Brain microvascular endothelial cell (primary cell): ENCODE measurements at regions not wholly inside any gene's neighbourhood (a gene's known extent, or its start where the extent isn't known, plus 50 kb on each side); places are given as distances from the start of the nearest gene placed in this dataset.

ENCODE experiments used
- DNase-seq: peaks from one replicate; pipeline ENCODE4 v3.0.0-alpha.2; 2020
- H3K27ac ChIP-seq: fragments of 250-450 bp; sonication (Bioruptor Pico); 2 replicates; pipeline ENCODE4 v1.5.1; 2020; ENCODE audit warnings: mild to moderate bottlenecking, moderate library complexity
- H3K27me3 ChIP-seq: fragments of 250-450 bp; sonication (Bioruptor Pico); replicated peaks from 2 replicates; pipeline ENCODE4 v1.5.1; 2020; ENCODE audit warnings: mild to moderate bottlenecking
- H3K36me3 ChIP-seq: fragments of 250-450 bp; sonication (Bioruptor Pico); replicated peaks from 2 replicates; pipeline ENCODE4 v1.5.1; 2020; ENCODE audit warnings: mild to moderate bottlenecking
- H3K4me3 ChIP-seq: 2 replicates; pipeline ENCODE4 v1.5.1; 2011; ENCODE audit warnings: low read depth, mild to moderate bottlenecking, control low read depth, low read length, moderate library complexity
- CTCF ChIP-seq: IDR thresholded peaks from 2 replicates; pipeline ENCODE4 v1.5.1; 2011; ENCODE audit warnings: low read depth, mild to moderate bottlenecking, moderate library complexity, low read length, control low read depth, inconsistent platforms; ENCODE audit errors: missing control alignments
- in situ Hi-C: cut with HindIII; loops from 2 replicates; pipeline ENCODE4 v1.10.0; 2017; ENCODE audit warnings: low sequenced_read_pairs, low pct_ligation_motif_present

DNA sequence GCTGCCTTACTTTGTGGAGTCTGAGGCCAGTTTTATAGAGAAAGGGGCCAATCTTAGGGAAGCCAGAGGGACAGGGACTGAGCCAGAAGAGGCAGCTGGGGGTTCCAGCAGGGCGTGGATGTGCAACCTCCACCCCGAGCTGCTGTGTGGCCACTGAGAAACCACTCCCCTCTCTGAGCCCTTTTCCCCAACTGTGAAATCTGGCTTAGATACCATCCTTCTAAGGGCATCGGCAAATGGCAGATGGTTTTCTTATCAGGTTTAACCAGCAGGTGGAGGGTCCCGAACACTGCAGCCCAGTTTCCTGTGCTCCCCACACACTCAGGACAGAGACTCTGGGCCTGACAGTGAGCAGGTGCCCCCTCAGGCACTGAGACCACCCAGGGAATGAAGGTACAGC lies 55.8 kb upstream of the SLC6A6 start:
- no peak for DNase-seq
- Histone ChIP-seq H3K4me3 (no peak overlapping the region), H3K27ac (no peak overlapping the region), H3K36me3 (no peaks in the 10 kb centered on the region), H3K27me3 (peaks cover 3% of the 10 kb centered on the region)
- in situ Hi-C loops, result no loop called here
- TF ChIP-seq CTCF, result no peak

- in situ Hi-C loops, result no loop called here
- peaks cover 7% of the 10 kb centered on the region for H3K27me3 ChIP-seq
- TF ChIP-seq CTCF, result no peak
Measured at GRCh38 chr3:14347110-14347509, 55.3 kb upstream of the SLC6A6 start.

GRCh38 chr3:14351617-14352001 lies 50.8 kb upstream of the SLC6A6 start:
- in situ Hi-C loops, result no loop called here
- no peak overlapping the region for H3K27ac ChIP-seq
- peaks cover 7% of the 10 kb centered on the region for H3K27me3 ChIP-seq
- H3K36me3 ChIP-seq, result no peaks in the 10 kb centered on the region
- no peak for TF ChIP-seq CTCF
- no peak overlapping the region for H3K4me3 ChIP-seq
- no peak for DNase-seq

More at GRCh38 chr3:14347110-14347509, 55.3 kb upstream of the SLC6A6 start:
- H3K27ac ChIP-seq, result no peak overlapping the region
- DNase-seq, result no peak
- H3K36me3 ChIP-seq, result no peaks in the 10 kb centered on the region
- no peak overlapping the region for H3K4me3 ChIP-seq

DNA sequence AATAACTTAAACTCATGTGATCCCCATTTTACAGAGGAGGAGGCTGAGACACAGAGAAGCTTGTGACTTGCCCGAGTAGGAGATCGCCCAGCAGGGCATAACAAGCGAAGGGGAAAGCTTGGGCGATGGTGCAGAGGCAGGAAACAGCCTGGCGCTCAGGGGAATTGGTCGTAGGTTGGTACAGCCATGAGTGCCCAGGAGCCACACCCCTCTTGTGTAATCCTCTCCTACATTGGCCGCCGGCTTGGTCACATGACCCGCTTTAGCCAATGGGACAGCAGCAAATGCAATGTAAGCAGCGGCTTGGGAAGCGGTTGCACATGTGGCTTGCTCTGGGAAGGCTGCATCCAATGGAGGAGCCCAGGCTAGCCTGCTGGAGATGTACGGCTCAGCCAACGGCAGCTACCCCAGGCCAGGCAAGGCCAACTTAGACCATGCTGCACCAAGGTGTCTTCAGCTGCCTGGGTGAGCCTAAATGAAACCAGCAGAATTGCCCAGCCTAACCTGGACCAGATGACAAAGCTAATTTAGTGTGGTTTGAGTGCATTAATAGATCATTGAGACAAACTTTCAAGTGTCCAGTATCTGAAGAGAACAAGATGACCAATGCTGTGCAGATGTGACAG lies 50.3 kb upstream of the SLC6A6 start:
- Histone ChIP-seq H3K27ac (no peak overlapping the region), H3K27me3 (peaks cover 7% of the 10 kb centered on the region), H3K36me3 (no peaks in the 10 kb centered on the region), H3K4me3 (no peak overlapping the region)
- no peak for TF ChIP-seq CTCF
- no peak for DNase-seq
- in situ Hi-C loops, result no loop called here
